Hematopoietic multipotent progenitor cell treated with erythropoietin and hydrocortisone succinate and interleukin-3 and kit ligand, for 17 days (in vitro differentiated cells): ENCODE measurements at regions not wholly inside any gene's neighbourhood (a gene's known extent, or its start where the extent isn't known, plus 50 kb on each side); places are given as distances from the start of the nearest gene placed in this dataset.
"Not testable (repeated sequence)": the region's sequence is repeated elsewhere in the genome, so short reads cannot be mapped to it uniquely, and the experiment has no call there.

ENCODE experiments used
- DNase-seq: peaks from one replicate; pipeline ENCODE4 v3.0.0-alpha.2; 2015; ENCODE audit warnings: low spot score

- DNase-seq: no peak
Observed at GRCh38 chr21:31531967-31532366, 127.5 kb upstream of the SOD1 start.

- DNase-seq: no peak
Observed at GRCh38 chr21:31530897-31531705, 128.4 kb upstream of the SOD1 start.

GRCh38 chr21:31530364-31530763 lies 129.1 kb upstream of the SOD1 start:
- DNase-seq: no peak

GRCh38 chr21:31529406-31529805 lies 130.1 kb upstream of the SOD1 start:
- DNase-seq: no peak

GRCh38 chr21:31526040-31526439 lies 133.5 kb upstream of the SOD1 start:
- no peak for DNase-seq

- DNase-seq: no peak
Observed at GRCh38 chr21:31524140-31524539, 135.4 kb upstream of the SOD1 start.

- DNase-seq: no peak
Observed at GRCh38 chr21:31521515-31521914, 138.0 kb upstream of the SOD1 start.

- no peak for DNase-seq
Observed at GRCh38 chr21:31520561-31521098, 138.9 kb upstream of the SOD1 start.

- no peak for DNase-seq
Observed at GRCh38 chr21:31518580-31518979, 140.9 kb upstream of the SOD1 start.

- no peak for DNase-seq
Observed at GRCh38 chr21:31517664-31518414, 141.7 kb upstream of the SOD1 start.

GRCh38 chr21:31515253-31515652 lies 144.2 kb upstream of the SOD1 start:
- no peak for DNase-seq

GRCh38 chr21:31514598-31514997 lies 144.9 kb upstream of the SOD1 start:
- DNase-seq: no peak

- DNase-seq: not testable (repeated sequence)
Observed at GRCh38 chr21:31513541-31513940, 146.0 kb upstream of the SOD1 start.

- DNase-seq: not testable (repeated sequence)
Observed at GRCh38 chr21:31511999-31512398, 147.5 kb upstream of the SOD1 start.

- DNase-seq: no peak
Observed at GRCh38 chr21:31511258-31511657, 148.2 kb upstream of the SOD1 start.

GRCh38 chr21:31509194-31510017 lies 150.1 kb upstream of the SOD1 start:
- peak; percentile 13 for DNase-seq

GRCh38 chr21:31505975-31506374 lies 153.5 kb upstream of the SOD1 start:
- no peak for DNase-seq

- DNase-seq: no peak
Observed at GRCh38 chr21:31503939-31504338, 155.6 kb upstream of the SOD1 start.

GRCh38 chr21:31503467-31503866 lies 156.0 kb upstream of the SOD1 start:
- DNase-seq: no peak

GRCh38 chr21:31502537-31503143 lies 156.9 kb upstream of the SOD1 start:
- no peak for DNase-seq

- no peak for DNase-seq
Observed at GRCh38 chr21:31501926-31502325, 157.6 kb upstream of the SOD1 start.

GRCh38 chr21:31500982-31501381 lies 156.9 kb upstream of the TIAM1 start:
- no peak for DNase-seq
